Activated CD4-positive, CD25-positive, alpha-beta regulatory T cell treated with anti-CD3 and anti-CD28 coated beads, Interleukin-2, amount 50 U/mL, for 72 hours (primary cell): ENCODE measurements at regions not wholly inside any gene's neighbourhood (a gene's known extent, or its start where the extent isn't known, plus 50 kb on each side); places are given as distances from the start of the nearest gene placed in this dataset.

ENCODE experiments used
- DNase-seq: peaks from one replicate; pipeline ENCODE4 v3.0.0; 2021

DNA sequence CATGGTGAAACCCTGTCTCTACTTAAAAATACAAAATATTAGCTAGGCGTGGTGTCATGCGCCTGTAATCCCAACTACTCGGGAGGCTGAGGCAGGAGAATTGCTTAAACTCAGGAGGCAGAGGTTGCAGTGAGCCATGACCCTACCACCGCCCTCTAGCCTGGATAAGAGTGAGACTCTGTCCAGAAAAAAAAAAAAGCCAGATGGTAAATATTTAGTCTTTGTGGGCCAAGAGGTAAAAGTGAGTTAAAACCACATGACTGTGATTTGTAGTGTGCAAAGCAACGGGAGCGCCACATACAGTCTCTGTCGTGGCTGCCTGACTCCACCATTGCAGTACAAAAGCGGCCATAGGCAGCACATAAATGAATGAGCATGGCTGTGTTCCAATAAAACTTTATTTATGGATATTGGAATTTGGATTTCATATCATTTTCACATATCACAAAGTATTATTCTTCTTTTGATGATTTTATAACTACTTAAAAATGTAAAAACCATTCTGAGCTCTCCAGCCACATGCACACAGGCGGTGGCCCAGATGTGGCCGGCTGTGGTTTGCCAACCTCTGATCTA is 51.8 kb upstream of the CASZ1 start:
- DNase-seq, result no peak

DNA sequence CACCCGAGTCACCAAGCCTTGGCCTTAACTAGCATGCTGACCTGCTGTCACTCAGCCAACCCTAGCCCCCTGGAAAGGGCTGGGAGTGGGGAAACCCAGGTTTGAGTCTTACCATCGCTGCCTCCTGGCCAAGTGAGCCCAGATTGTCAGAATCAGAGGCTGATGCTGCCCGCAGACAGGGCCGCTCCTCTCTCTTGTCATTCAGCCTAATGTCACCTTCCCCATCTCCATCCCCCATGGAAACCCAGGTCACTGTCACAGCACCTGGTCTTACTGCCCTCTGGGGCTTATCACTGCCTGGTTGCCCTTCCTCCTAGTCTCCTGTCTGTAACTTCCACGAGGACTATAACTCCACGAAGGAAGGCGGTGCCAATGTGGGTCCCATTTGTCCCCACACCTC is 53.6 kb upstream of the CASZ1 start:
- DNase-seq, result no peak

DNA sequence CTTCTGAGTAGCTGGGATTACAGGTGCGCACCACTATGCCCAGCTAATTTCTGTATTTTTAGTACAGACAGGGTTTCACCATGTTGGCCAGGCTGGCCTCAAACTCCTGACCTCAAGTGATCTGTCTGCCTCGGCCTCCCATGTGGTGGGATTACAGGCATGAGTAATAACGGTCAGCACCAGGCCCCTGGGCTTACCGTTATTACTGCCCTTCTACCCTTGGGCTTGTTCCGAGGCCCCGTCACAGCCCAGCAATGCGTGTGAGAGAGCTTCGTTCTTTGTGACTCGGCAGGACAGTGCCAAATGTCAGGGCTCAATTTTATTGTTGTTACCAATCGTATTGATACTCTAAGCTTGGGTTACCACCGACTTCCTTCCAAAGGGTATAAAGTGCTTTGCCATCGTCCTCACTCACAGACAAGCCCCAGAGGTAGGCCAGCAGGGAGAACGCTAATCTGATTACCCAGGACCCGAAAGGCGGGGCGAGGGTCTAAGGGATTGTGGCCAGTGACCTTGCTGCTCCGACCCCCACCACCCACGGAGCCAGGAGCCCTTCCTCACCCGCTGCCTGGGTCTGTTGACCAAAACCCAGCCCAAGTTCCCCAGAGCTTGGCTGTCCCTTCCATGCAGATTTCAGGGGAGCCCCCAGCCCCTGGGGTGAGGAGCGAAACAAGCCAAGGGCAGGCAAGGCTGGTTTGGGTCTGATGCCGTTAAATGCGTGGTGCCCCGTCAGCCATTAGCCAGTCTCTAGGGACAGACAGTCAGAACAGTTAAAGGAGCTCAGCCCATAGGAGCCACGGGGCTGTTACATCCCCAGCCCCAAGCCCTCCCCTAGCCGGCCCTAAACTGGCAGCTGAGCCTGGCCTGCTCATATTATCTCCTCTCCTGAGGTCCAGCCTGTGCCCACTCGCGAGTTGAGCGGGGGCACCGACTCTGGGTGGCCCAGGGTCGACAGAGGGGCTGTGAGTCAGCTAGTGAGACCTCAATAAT is 54.9 kb upstream of the CASZ1 start:
- no peak for DNase-seq

DNA sequence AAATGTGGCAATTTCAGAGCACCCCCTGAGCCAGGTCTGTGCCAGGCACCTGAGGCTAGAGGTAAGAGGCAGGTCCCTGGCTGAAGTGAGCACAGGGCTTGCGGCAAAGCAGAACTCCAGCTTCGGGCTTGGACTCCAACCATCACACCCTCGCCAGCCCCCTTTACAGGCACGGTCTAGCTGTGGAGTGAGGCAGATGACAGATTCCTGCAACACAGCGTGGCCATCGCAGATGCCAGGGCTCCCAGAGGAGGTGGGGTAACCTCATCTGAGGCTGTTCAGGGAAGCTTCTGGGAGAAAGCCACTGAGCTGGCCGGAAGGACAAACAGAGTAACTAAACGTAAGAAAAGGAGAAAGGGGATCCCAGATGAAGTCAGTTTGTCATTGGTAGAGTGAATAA is 55.6 kb upstream of the CASZ1 start:
- no peak for DNase-seq

DNA sequence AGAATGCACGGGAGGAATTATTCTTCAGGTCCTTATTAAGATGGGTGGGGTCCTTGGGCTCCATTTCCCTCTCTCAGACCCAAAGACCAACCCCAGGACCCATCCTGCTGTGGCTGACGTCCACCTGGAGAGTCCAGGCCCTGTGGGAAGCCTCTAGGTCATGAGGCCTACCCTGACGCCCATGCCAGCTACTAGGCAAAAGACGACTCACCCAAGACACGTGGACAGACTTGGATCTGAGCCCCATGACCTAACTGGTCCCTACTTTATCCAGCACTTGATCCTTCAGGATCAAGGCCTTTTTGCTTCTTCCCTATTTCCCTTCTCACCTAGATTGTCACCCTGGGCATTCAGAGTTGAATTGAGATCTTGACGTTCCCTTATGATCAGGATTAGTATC is 56.0 kb upstream of the CASZ1 start:
- no peak for DNase-seq

DNA sequence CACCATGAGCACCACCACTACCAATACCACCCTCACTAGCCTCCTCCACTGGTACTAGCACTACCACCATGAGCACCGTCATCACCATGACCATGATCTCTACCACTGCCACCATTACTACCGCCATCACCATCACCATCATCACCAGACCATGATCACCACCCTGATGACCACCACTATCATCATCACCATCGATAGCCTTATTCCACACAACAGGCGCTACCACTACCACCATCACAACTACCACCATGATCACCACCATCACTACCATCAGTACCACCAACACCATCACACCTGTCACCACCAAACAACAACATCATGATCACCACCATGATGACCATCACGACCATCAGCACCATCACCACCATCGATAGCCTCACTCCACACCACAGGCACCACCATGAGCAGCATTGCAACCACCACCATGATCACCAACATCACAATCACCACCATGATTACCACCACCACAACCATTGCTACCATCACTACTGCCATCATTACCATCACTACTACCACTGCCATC is 56.6 kb upstream of the CASZ1 start:
- no peak for DNase-seq

DNA sequence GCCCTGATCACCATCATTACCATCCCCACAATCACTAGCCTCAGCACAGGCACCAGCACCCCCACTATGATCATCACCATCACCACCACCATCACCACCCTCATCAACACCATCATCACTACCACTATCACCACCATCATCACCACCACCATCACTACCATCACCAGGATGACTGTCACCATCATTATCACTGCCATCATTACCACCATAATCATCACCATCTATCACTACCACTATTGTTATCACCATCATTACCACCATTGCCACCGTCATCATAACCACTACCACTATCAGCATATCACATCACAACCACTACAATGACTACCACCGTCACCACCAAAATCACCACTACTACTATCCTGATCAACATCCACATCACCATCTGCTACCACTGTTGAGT is 57.3 kb upstream of the CASZ1 start:
- no peak for DNase-seq

DNA sequence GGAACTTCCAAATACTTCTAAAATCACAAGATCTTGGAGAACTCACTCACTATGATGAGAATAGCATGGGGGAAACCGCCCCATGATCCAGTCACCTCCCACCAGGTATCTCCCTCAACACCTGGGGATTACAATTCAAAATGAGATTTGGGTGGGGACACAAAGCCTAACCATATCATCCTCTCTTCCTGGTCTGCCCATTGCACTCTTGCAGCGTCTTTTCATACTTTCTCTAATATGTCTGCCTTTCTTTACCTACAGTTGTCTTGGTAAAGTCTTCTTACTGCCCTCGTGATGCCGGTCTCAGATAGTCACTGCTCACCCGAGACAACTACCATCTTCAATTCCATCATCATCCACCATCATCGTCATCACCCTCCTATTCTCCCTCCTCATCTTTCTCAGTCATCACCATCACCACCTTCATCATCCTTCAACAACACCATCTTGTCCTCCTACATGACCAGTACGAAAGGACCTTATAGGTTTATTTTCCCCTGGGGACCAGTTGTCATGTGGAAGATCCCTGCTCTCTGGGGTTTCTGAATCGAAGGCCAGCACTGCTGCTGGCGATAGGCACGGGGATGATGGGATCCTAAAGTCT is 58.5 kb upstream of the CASZ1 start:
- DNase-seq, result no peak

DNA sequence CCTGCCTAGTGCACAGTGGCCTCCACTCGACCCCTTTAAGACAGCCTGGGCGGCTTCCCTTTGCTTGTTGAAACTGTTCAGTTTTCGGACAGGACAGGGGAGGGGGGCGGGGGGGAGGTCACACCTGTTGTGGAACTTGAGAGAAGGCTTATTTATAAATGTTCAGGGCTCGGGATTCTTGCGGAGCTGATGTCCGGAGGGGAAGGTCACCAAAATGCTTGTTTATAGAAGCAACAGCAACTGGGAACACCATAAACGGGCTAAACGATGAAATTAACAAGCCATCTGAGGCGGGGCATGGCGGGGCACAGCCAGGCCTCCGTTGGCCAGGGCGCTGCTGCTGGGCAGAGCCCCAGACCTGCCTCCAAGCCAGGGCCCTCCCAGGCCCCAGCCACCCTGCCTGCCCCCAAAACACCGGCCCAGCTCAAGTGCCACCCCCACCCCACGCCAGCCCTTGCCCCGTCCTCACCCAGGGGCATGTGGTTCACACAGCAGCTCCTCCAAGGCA is 59.8 kb upstream of the CASZ1 start:
- no peak for DNase-seq

DNA sequence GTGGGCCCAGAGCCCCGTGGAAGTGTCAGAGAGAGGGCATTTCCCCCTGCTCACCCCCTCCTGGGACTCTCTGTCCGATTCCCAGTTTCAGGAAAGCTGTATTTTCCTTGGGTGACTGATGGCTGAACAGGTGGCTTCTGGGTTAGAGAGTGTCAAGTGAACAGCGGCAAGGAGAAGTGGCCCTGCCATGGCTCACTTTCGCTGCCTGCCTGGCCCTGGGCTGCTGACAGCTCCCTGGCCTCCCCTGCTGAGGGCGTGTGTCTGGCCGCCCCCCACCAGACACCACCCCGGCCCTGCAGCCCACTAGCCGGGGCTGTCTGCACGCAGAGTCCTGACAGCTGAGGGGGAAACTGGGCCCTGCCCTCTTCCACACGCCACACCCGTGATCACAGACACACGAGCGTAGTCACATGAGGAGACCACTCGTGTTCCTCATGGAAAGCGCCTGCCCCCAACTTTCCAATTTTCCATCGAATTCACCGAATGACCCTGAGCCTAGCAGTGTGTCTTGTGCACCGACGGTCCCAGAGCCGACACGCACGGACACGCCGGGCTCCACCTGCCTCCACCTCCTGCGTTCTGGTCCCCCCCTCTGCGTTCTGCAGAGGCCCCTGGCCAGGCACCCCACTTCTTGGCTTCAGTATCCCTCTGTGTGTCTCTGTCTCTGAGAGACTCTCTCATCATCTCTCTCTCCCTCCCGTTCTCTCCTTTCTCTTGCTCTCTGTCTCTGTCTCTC is 60.6 kb upstream of the CASZ1 start:
- DNase-seq, result no peak

DNA sequence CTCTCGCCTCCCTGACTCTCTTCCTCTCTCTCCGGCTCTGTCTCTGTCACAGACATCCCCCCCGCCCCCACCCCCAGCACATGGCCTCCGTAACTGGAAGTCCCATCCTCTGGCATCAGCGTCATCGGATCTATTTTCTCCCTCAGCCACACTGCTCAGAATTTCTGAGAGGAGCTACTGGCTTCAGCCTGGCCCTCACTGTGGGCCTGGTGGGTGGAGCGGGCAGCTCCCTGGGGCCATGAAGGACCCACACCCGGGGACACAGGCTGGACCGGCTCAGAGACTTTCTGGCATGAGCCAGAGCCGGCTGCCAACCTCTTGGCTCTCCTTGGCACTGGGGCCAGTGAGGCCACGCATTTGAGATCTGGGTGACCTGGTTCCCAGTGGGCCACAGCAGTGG is 61.2 kb upstream of the CASZ1 start:
- no peak for DNase-seq

DNA sequence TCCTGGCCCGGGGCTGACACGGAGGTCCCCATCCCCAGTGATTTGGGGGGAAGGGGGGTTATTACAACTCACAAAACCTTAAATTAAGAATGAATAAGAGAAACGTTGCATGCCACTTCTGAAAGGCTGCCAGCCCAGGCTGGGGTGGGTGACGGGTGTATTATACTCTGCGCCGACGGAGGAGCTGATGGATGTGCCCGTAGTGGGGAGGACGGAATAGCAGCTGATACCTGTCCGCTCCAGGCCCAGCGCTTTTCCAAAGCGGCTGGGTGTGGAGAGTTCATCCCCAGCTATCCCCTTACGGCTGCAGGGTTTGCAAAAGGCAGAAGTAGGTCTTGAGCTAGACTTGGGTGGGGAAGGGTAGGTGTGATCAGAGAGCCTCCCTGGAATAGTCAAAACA is 63.8 kb upstream of the CASZ1 start:
- no peak for DNase-seq

DNA sequence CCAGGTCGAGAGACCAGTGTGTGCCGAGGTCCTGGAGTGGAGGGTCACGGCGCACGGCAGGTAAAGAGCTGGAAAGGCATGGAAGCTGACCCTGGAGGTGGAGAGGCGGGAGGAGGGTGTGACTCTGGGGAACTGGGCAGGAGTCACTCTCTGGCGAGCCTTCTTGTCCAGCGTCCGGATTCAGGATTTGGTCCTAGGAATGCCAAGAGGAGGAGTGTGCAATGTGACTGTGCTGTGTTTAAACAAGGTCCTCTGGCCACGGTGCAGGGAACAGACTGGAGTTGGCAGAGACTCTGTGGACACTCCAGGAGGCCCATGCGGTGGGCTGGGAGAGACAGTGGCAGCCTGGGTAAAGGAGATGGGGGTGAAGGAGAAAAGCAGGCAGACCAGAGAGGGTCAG is 64.2 kb upstream of the CASZ1 start:
- no peak for DNase-seq

DNA sequence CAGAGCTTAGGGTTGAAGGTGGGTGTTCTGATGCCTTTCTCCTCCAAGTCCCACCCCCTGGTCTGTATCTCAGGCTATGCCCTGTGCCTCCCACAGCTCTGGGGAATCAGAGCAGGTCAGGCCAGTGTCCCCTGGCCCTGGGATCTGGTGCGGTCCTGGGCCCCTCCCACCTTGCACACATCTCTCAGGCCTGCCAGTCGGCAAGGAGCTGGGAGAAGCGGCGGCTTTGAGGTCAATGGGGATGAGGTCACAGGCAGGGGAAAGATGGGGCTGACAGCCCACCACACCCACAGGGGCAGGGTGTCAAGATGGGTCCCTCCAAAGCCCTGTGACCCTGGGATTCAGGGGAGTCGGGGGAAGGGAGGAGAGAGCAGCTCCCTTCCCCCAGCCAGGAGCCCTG is 65.4 kb upstream of the CASZ1 start:
- DNase-seq, result no peak

DNA sequence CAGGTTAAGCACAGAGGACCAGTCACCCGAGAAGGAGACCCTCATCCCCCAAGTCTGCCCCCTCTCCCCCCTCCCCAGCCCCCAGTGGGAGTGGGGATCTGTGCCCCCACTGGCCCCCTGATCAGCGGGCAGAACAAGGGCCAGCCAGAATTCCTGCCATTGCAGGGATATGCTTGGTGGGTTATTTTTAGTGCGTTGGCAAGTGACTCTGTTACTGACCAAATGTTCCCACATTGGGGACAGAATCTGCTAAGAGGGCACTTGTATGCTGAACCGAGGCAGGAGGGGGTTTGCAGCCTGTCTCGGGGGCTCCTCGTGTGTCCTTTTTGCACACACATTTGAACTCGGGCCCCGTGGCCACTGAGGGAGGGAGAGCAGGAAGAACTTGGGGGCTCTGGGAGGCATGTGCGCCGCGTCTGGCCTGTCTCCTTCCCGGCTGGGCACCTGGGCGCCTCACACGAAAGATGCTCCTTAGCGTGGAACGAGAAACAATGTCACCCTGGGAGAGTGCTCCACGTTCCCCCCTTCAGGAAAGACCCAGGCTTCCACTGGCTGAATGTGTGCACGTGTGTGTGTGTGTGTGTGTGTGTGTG is 66.4 kb upstream of the CASZ1 start:
- no peak for DNase-seq

DNA sequence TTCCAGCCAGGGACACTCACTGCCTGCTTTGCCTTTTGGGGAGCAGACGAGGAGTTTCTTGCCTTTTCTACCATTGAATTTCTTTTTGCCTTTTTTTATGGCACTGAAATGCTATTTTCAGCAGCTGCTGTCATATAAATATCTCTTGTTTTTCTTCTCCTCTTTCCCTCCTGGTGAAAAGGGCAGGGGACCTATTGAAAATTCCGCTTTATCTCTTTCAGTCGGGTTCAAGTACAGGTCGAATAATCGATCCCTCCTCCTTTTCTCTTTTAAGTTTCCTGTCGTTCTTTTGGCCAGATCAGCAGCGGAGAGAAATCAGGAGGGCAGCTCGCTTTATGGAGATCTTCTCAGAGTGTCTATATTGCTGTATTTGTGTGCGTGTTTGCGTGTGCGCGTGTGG is 67.4 kb upstream of the CASZ1 start:
- DNase-seq, result no peak

DNA sequence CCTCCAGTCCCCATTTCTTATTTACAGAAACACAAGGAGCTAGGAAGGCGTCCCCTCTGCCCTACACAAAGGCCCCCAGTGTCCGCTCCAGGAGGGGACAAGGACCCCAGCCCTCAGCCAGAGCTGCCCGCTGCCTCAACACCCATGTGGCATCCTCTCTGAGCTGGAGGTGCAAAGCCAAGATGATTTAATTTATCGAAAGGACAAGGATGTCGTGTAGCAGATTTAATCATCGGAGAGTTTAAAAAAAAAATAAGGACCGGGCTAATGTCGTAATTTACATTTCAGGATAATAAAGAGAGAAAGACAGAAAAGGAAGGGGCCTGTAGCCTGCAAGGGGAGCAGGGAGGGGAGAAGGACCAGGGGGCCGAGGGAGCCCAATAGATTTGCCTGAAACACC is 68.3 kb upstream of the CASZ1 start:
- no peak for DNase-seq

DNA sequence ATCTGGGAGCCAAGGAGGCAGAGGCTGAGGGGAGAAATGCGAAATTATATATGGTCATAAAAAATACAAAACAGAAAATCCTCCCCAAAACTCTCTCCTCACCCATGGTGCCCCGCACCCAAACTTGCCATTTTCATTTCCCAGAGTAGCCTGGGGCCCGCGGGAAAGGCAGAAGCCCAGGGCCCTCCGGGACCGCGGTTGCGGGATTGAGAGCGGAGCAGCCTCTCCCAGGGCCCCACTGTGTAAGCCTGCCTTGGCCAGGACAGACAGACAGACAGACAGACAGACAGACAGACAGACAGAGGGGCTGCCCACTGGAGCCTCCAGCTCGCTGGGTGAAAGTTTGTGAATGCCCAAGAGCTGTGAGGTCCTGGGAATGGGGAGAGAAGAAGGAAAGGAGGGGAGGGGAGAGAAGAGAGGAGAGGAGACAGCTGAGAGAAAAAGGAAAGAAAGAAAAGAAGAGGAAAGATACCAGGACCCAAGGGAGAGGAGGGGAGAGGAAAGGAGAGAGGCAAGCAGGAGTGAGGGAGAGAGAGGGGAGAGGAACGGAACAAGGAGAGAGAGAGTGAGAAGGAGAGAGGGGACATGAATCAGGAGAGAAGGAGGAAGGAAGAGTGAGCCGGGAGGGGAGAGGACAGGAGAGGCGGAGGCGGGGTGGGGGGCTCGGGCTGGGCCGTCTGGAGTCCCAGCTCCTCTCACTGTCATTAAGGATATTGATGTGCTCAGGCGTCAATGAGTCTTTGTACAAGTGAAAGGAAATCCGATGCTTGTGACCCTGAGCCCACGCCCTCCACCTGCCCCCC is 69.3 kb upstream of the CASZ1 start:
- DNase-seq, result no peak

DNA sequence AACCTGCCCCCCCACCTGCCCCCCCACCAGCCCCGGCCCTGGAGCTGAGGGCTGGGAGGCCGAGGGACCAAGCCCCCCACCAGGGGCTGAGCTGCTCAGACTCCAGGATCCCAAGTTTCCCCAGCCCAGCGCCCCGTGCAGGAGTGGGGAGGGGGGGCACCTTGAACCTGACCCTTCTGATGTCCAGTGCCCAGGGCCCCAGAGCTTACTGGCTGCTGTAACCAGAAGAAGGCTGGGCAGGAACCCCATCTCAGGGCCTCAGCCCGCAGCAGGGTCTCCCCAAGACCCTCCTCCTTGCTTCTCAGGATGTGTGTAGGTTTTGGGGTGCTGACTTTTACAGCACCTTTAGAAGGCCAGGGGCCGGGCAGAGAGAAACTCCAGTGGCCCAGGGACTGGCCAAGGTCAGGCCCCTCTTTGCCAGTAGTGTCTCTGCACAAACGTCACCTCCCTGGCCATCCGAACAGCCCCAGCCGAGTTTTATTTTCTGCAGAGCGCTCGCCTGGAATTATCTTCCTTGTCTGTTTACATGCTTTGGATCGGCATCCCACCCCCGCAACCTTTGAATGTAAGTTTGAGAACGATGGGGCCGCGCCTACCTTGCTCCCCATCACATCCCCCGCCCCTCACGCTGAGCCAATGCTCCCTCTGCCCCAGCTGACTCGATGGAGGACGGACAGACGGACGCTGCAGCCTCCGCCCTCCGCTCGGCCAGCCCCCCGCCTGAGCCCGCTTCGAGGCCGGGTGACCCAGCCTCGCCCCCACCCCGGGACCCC is 70.1 kb upstream of the CASZ1 start:
- no peak for DNase-seq

DNA sequence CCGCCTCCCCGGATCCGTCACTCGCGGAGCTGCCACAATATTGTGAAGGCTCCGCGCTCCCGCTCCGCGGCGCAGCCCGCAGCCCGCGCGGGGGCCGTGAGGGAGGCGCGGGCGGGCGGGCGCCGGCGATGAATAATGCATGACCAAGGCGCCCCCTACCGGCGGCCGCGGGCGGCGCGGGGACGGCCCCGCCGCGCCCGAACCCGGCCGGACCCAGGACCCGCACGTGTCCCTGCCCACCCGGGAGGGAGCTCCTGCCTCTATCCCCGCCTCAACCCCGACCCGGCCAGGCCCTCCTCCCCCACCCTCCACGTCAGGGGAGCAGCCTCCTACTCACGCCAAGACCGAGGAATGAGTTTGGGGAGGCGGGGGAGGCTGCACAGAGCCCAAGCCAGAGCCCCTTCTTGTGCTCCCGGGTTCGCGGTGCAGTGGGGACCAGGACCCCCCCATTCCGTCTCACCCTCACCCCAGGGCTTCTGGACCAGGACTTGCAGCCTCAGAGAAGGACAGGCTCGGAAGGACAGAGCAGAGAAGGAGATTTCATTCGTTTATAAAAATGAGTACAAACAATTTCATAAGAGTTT is 70.8 kb upstream of the CASZ1 start:
- DNase-seq, result peak; percentile 73
